Type B pancreatic cell (in vitro differentiated cells): ENCODE measurements at regions not wholly inside any gene's neighbourhood (a gene's known extent, or its start where the extent isn't known, plus 50 kb on each side); places are given as distances from the start of the nearest gene placed in this dataset.

Experiments used
- DNase-seq: peaks from one replicate; pipeline ENCODE4 v3.0.0; 2021; ENCODE audit warnings: mixed read lengths; ENCODE audit not compliant: unreplicated experiment; ENCODE audit errors: extremely low spot score
- H3K27ac Mint-ChIP-seq: 2 replicates; pipeline ENCODE4 v1.8.0; 2021; ENCODE audit warnings: mild to moderate bottlenecking, mixed read lengths
- H3K27me3 Mint-ChIP-seq: 2 replicates; pipeline ENCODE4 v1.8.0; 2021; ENCODE audit warnings: mixed read lengths
- H3K36me3 Mint-ChIP-seq: 2 replicates; pipeline ENCODE4 v1.8.0; 2021; ENCODE audit warnings: mixed read lengths
- H3K4me1 Mint-ChIP-seq: one replicate; pipeline ENCODE4 v1.8.0; 2021; ENCODE audit warnings: mixed read lengths; ENCODE audit not compliant: unreplicated experiment
- H3K4me3 Mint-ChIP-seq: 2 replicates; pipeline ENCODE4 v1.8.0; 2021; ENCODE audit warnings: mild to moderate bottlenecking, mixed read lengths
- H3K9me3 Mint-ChIP-seq: 2 replicates; pipeline ENCODE4 v1.8.0; 2021; ENCODE audit warnings: mixed read lengths
- TF ChIP-seq, protein P1 (sequence below): fragments of 200-600 bp; sonication (generic); conservative IDR thresholded peaks from 2 replicates; pipeline ENCODE4 v1.5.0; 2021; ENCODE audit warnings: antibody characterized with exemption, mild to moderate bottlenecking

GRCh38 chr11:128261011-128261421 is 326.3 kb downstream of the ETS1 start:
- Mint-ChIP-seq H3K27ac (no peak overlapping the region), H3K4me3 (no peak overlapping the region), H3K27me3 (peaks cover 8% of the 10 kb centered on the region), H3K4me1 (peaks cover 25% of the 10 kb centered on the region), H3K9me3 (peaks cover 4% of the 10 kb centered on the region), H3K36me3 (no peaks in the 10 kb centered on the region)
- DNase-seq, result no peak
- TF ChIP-seq, protein P1, sequence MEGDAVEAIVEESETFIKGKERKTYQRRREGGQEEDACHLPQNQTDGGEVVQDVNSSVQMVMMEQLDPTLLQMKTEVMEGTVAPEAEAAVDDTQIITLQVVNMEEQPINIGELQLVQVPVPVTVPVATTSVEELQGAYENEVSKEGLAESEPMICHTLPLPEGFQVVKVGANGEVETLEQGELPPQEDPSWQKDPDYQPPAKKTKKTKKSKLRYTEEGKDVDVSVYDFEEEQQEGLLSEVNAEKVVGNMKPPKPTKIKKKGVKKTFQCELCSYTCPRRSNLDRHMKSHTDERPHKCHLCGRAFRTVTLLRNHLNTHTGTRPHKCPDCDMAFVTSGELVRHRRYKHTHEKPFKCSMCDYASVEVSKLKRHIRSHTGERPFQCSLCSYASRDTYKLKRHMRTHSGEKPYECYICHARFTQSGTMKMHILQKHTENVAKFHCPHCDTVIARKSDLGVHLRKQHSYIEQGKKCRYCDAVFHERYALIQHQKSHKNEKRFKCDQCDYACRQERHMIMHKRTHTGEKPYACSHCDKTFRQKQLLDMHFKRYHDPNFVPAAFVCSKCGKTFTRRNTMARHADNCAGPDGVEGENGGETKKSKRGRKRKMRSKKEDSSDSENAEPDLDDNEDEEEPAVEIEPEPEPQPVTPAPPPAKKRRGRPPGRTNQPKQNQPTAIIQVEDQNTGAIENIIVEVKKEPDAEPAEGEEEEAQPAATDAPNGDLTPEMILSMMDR, result no peak

GRCh38 chr11:128260398-128260797 is 327.0 kb downstream of the ETS1 start:
- DNase-seq, result no peak
- Mint-ChIP-seq H3K9me3 (peaks cover 4% of the 10 kb centered on the region), H3K4me3 (no peak overlapping the region), H3K27ac (no peak overlapping the region), H3K27me3 (peaks cover 8% of the 10 kb centered on the region), H3K4me1 (peaks cover 25% of the 10 kb centered on the region), H3K36me3 (no peaks in the 10 kb centered on the region)
- TF ChIP-seq, protein P1, result no peak

GRCh38 chr11:128259816-128260215 is 327.5 kb downstream of the ETS1 start:
- H3K27me3 Mint-ChIP-seq, result peaks cover 8% of the 10 kb centered on the region
- DNase-seq, result no peak
- TF ChIP-seq, protein P1, result no peak
- peaks cover 4% of the 10 kb centered on the region for H3K9me3 Mint-ChIP-seq
- no peak overlapping the region for H3K27ac Mint-ChIP-seq
- H3K4me1 Mint-ChIP-seq, result peaks cover 25% of the 10 kb centered on the region
- no peak overlapping the region for H3K4me3 Mint-ChIP-seq
- no peaks in the 10 kb centered on the region for H3K36me3 Mint-ChIP-seq

DNA sequence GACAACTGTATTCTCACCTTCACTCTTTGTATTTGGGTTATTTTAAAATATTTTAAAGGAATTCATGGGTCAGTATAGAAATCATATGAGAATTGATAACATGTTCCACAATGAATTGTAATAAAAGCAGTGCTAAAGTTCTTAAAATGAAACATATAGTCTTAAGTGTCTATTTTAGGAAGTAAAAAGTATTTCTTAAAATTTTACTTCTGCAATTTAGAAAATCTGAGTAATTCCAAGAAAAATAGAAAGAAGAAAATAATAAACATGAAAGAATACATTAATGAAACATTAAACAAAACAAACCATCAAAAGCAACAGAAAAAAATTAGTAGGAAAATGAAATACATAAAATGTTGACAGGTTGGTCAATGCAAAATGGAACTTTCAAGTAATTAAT is 332.4 kb downstream of the ETS1 start:
- Mint-ChIP-seq H3K9me3 (no peaks in the 10 kb centered on the region), H3K4me1 (peaks cover 7% of the 10 kb centered on the region), H3K27me3 (no peaks in the 10 kb centered on the region), H3K27ac (no peak overlapping the region), H3K36me3 (no peaks in the 10 kb centered on the region), H3K4me3 (no peak overlapping the region)
- TF ChIP-seq, protein P1, result no peak
- no peak for DNase-seq

DNA sequence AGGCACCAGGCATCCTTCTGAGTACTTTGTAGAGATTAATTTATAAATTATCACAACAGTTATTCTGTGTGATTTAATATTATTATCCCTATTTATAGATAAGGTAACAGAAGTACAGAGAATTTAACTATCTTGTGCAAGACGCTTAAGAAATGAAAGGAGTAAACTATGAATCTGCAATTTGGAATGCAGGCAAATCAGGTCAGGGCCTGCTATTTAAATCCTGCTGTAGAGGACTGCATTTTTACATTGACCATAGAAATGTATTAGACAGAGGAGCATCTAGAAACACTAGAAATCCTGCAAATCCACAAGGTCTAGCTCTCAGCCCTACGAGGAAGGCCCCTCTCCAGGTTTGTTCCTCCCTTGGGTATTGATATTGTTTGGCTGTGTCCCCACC is 336.2 kb downstream of the ETS1 start:
- Mint-ChIP-seq H3K36me3 (no peaks in the 10 kb centered on the region), H3K9me3 (no peaks in the 10 kb centered on the region), H3K4me1 (peaks cover 11% of the 10 kb centered on the region), H3K27me3 (no peaks in the 10 kb centered on the region), H3K27ac (no peak overlapping the region), H3K4me3 (no peak overlapping the region)
- no peak for DNase-seq
- TF ChIP-seq, protein P1, result no peak

DNA sequence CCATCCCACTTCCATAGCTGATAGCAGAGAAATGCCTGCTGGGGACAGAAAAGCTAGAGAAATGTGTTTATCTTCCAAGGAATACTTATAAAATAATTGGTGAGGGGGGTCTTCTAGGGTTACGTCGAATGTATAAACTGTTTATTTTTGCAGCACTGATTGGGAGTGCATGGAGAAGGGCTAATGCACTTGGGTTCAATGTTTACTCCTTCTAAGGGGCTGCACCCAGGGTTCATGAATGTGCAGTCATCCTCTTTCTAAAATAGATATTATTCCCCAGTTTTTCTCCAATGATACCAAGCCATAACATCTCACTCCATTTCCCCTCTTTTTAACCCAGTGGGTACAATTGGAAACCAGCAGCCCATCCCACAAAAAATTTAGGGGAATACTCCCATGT is 336.9 kb downstream of the ETS1 start:
- no peak overlapping the region for H3K4me3 Mint-ChIP-seq
- no peaks in the 10 kb centered on the region for H3K27me3 Mint-ChIP-seq
- no peaks in the 10 kb centered on the region for H3K36me3 Mint-ChIP-seq

More for the DNA sequence above, 336.9 kb downstream of the ETS1 start:
- Mint-ChIP-seq H3K4me1 (peaks cover 16% of the 10 kb centered on the region), H3K27ac (no peak overlapping the region), H3K9me3 (no peaks in the 10 kb centered on the region)
- DNase-seq, result no peak
- TF ChIP-seq, protein P1, result no peak
